A172 (cell line): ENCODE measurements at regions not wholly inside any gene's neighbourhood (a gene's known extent, or its start where the extent isn't known, plus 50 kb on each side); places are given as distances from the start of the nearest gene placed in this dataset.

Experiments
- DNase-seq: peaks from one replicate; pipeline ENCODE4 v3.0.0-alpha.2; 2015; ENCODE audit warnings: low spot score

GRCh38 chr14:100467046-100467750 is 120.0 kb downstream of the BEGAIN start:
- no peak for DNase-seq

- no peak for DNase-seq
Observed at GRCh38 chr14:100467939-100468338, 119.3 kb downstream of the BEGAIN start.

- DNase-seq: no peak
Observed at GRCh38 chr14:100468557-100468956, 118.7 kb downstream of the BEGAIN start.

GRCh38 chr14:100469632-100470522 is 117.3 kb downstream of the BEGAIN start:
- no peak for DNase-seq

GRCh38 chr14:100470523-100470897 is 116.7 kb downstream of the BEGAIN start:
- DNase-seq: no peak

- peak; percentile 77 for DNase-seq
Observed at GRCh38 chr14:100471441-100472093, 115.7 kb downstream of the BEGAIN start.

GRCh38 chr14:100472094-100472455 is 115.1 kb downstream of the BEGAIN start:
- DNase-seq: no peak

- DNase-seq: no peak
Observed at GRCh38 chr14:100472491-100472890, 114.7 kb downstream of the BEGAIN start.

GRCh38 chr14:100473249-100473648 is 114.0 kb downstream of the BEGAIN start:
- DNase-seq: no peak

- DNase-seq: no peak
Observed at GRCh38 chr14:100474196-100474595, 113.0 kb downstream of the BEGAIN start.

- no peak for DNase-seq
Observed at GRCh38 chr14:100475268-100475667, 111.9 kb downstream of the BEGAIN start.

- peak; percentile 92 for DNase-seq
Observed at GRCh38 chr14:100476012-100476822, 111.0 kb downstream of the BEGAIN start.

- DNase-seq: no peak
Observed at GRCh38 chr14:100484531-100485267, 102.5 kb downstream of the BEGAIN start.

GRCh38 chr14:100486025-100486828 is 101.0 kb downstream of the BEGAIN start:
- peak; percentile 77 for DNase-seq
